H1 (cell line): ENCODE measurements at regions not wholly inside any gene's neighbourhood (a gene's known extent, or its start where the extent isn't known, plus 50 kb on each side); places are given as distances from the start of the nearest gene placed in this dataset.

Source experiments
- CTCF ChIA-PET: fragments of 300-600 bp; sonication (Branson Sonifier 250); formaldehyde crosslinking; loops from one replicate; lab custom pipeline; 2021; ENCODE audit not compliant: partially characterized antibody; lab: Charles Lee
- POLR2A ChIA-PET: fragments of 300-600 bp; sonication (Branson Sonifier 250); formaldehyde crosslinking; loops from one replicate; lab custom pipeline; 2021; ENCODE audit warnings: inconsistent platforms; ENCODE audit not compliant: partially characterized antibody; lab: Charles Lee
- DNase-seq, 2 experiments: peaks; one replicate each; pipeline versions ENCODE4 v3.0.0 to v3.0.0-alpha.2; 2010 to 2022; ENCODE audit warnings: low spot score in 2 of 2, low read depth in 1 of 2, mixed read lengths in 1 of 2
- FAIRE-seq: peaks from 2 replicates; lab custom pipeline; 2011; peaks lifted over from hg19 to GRCh38; lab: Jason Lieb, UNC
- H2AFZ ChIP-seq: 2 replicates; pipeline ENCODE4 v1.8.1; 2012; ENCODE audit warnings: low read length, inconsistent platforms
- H2AK5ac ChIP-seq: 2 replicates; pipeline ENCODE4 v1.6.1; 2013; ENCODE audit warnings: low read depth, low read length
- H2BK120ac ChIP-seq: replicated peaks from 2 replicates; pipeline ENCODE3; 2013; ENCODE audit warnings: low read depth, low read length, inconsistent platforms
- H2BK12ac ChIP-seq: 2 replicates; pipeline ENCODE4 v1.6.1; 2013; ENCODE audit warnings: low read depth, low read length
- H2BK15ac ChIP-seq: 2 replicates; pipeline ENCODE4 v1.6.1; 2013; ENCODE audit warnings: low read length
- H2BK20ac ChIP-seq: 2 replicates; pipeline ENCODE4 v1.6.1; 2013; ENCODE audit warnings: low read length
- H2BK5ac ChIP-seq: 2 replicates; pipeline ENCODE4 v1.6.1; 2013; ENCODE audit warnings: low read depth, low read length
- H3K14ac ChIP-seq: 2 replicates; pipeline ENCODE4 v1.6.1; 2013; ENCODE audit warnings: inconsistent platforms; ENCODE audit not compliant: insufficient read length
- H3K18ac ChIP-seq: 2 replicates; pipeline ENCODE4 v1.6.1; 2013; ENCODE audit warnings: low read length; ENCODE audit errors: extremely low read depth
- H3K23ac ChIP-seq: 2 replicates; pipeline ENCODE4 v1.6.1; 2013; ENCODE audit warnings: inconsistent platforms; ENCODE audit not compliant: insufficient read length
- H3K23me2 ChIP-seq: 2 replicates; pipeline ENCODE4 v1.6.1; 2013; ENCODE audit warnings: low read depth, low read length
- H3K27ac ChIP-seq: 2 replicates; pipeline ENCODE4 v1.6.1; 2011; ENCODE audit warnings: low read depth, low read length, inconsistent platforms
- H3K27me3 ChIP-seq, 4 experiments: replicated peaks in 1 of 4; 1 replicate in 1 of 4; 2 replicates in 3 of 4; pipeline versions ENCODE4 v1.6.1 to v1.8.1; 2011 to 2013; ENCODE audit warnings: low read length in 3 of 4, mild to moderate bottlenecking in 3 of 4, inconsistent platforms in 2 of 4, mixed read lengths in 2 of 4, moderate library complexity in 1 of 4; ENCODE audit not compliant: control insufficient read depth in 3 of 4, insufficient read depth in 3 of 4; ENCODE audit errors: extremely low read depth in 1 of 4
- H3K36me3 ChIP-seq, 4 experiments: 2 replicates each; pipeline versions ENCODE4 v1.6.1 to v1.8.1; 2011 to 2013; ENCODE audit warnings: mild to moderate bottlenecking in 4 of 4, low read length in 3 of 4, moderate library complexity in 2 of 4, control low read depth in 1 of 4, inconsistent platforms in 1 of 4; ENCODE audit not compliant: insufficient read depth in 4 of 4, control insufficient read depth in 2 of 4
- H3K4ac ChIP-seq: replicated peaks from 2 replicates; pipeline ENCODE3; 2013; ENCODE audit warnings: low read length, low read depth, mixed read lengths, inconsistent platforms; ENCODE audit not compliant: insufficient read length
- H3K4me1 ChIP-seq, 4 experiments: replicated peaks in 1 of 4; 1 replicate in 1 of 4; 2 replicates in 3 of 4; pipeline versions ENCODE4 v1.6.1 to v1.8.1; 2011 to 2013; ENCODE audit warnings: low read length in 3 of 4, inconsistent platforms in 2 of 4, mixed read lengths in 1 of 4; ENCODE audit not compliant: insufficient read depth in 4 of 4, control insufficient read depth in 3 of 4
- H3K4me2 ChIP-seq, 2 experiments: 2 replicates each; pipeline versions ENCODE4 v1.6.1 to v1.8.1; 2011 to 2013; ENCODE audit warnings: low read depth in 2 of 2, low read length in 2 of 2, control low read depth in 1 of 2, inconsistent platforms in 1 of 2, mild to moderate bottlenecking in 1 of 2; ENCODE audit not compliant: insufficient read depth in 1 of 2
- H3K4me3 ChIP-seq, 4 experiments: fragments of 200-600, 300-600 bp in 1 of 4; sonication (generic), shearing (Covaris generic), sonication (Bioruptor Twin) in 1 of 4; 2 replicates each; pipeline versions ENCODE4 v1.5.1 to v1.8.1; 2011 to 2016; ENCODE audit warnings: low read length in 4 of 4, low read depth in 3 of 4, control low read depth in 2 of 4, inconsistent platforms in 2 of 4, mild to moderate bottlenecking in 2 of 4, mixed read lengths in 1 of 4, moderate library complexity in 1 of 4; ENCODE audit not compliant: insufficient read depth in 2 of 4; ENCODE audit errors: extremely low read depth in 1 of 4
- H3K56ac ChIP-seq: replicated peaks from 2 replicates; pipeline ENCODE3; 2013; ENCODE audit warnings: low read depth, mild to moderate bottlenecking, mixed read lengths, low read length, inconsistent platforms; ENCODE audit not compliant: insufficient read length
- H3K79me1 ChIP-seq: 2 replicates; pipeline ENCODE4 v1.6.1; 2013; ENCODE audit warnings: low read depth, low read length, control low read depth
- H3K79me2 ChIP-seq, 2 experiments: 2 replicates each; pipeline versions ENCODE4 v1.6.1 to v1.8.1; 2012 to 2013; ENCODE audit warnings: low read length in 2 of 2, mild to moderate bottlenecking in 2 of 2, inconsistent platforms in 1 of 2; ENCODE audit not compliant: insufficient read depth in 2 of 2, control insufficient read depth in 1 of 2
- H3K9ac ChIP-seq, 4 experiments: replicated peaks in 1 of 4; 1 replicate in 1 of 4; 2 replicates in 3 of 4; pipeline versions ENCODE4 v1.6.1 to v1.8.1; 2011 to 2013; ENCODE audit warnings: low read depth in 3 of 4, low read length in 3 of 4, control low read depth in 2 of 4, mild to moderate bottlenecking in 2 of 4, moderate library complexity in 2 of 4, inconsistent platforms in 1 of 4; ENCODE audit errors: extremely low read depth in 1 of 4
- H3K9me3 ChIP-seq, 2 experiments: 2 replicates each; pipeline versions ENCODE4 v1.6.1 to v1.8.1; 2012 to 2013; ENCODE audit warnings: mild to moderate bottlenecking in 2 of 2, moderate library complexity in 2 of 2, control low read depth in 1 of 2, inconsistent platforms in 1 of 2, low read depth in 1 of 2, low read length in 1 of 2, mixed read lengths in 1 of 2; ENCODE audit not compliant: insufficient read depth in 2 of 2
- H4K20me1 ChIP-seq, 2 experiments: replicated peaks in 1 of 2; 2 replicates each; pipeline versions ENCODE3 to v1.8.1; 2011 to 2013; ENCODE audit warnings: inconsistent platforms in 2 of 2, low read length in 2 of 2, mild to moderate bottlenecking in 1 of 2; ENCODE audit not compliant: insufficient read depth in 2 of 2, control insufficient read depth in 1 of 2
- H4K5ac ChIP-seq: 2 replicates; pipeline ENCODE4 v1.6.1; 2013; ENCODE audit warnings: low read length, low read depth, mixed read lengths, inconsistent platforms; ENCODE audit not compliant: insufficient read length
- H4K8ac ChIP-seq: 2 replicates; pipeline ENCODE4 v1.8.0; 2013; ENCODE audit warnings: mild to moderate bottlenecking, moderate library complexity, low read length, inconsistent platforms; ENCODE audit not compliant: insufficient read depth; ENCODE audit errors: extremely low read depth
- H4K91ac ChIP-seq: replicated peaks from 2 replicates; pipeline ENCODE3; 2013; ENCODE audit warnings: low read length, mixed read lengths, inconsistent platforms; ENCODE audit not compliant: insufficient read length
- CREB1 ChIP-seq: IDR thresholded peaks from 2 replicates; pipeline ENCODE4 v1.6.1; 2012; ENCODE audit warnings: inconsistent platforms
- CTCF ChIP-seq, 3 experiments: IDR thresholded peaks; 1 replicate in 2 of 3; 2 replicates in 1 of 3; pipeline versions ENCODE4 v1.5.1 to v1.6.1; 2011; ENCODE audit warnings: low read length in 3 of 3, mild to moderate bottlenecking in 3 of 3, inconsistent platforms in 2 of 3, low read depth in 1 of 3, moderate library complexity in 1 of 3; ENCODE audit not compliant: insufficient read depth in 1 of 3; ENCODE audit errors: control extremely low read depth in 1 of 3
- E2F6 ChIP-seq: IDR thresholded peaks from 2 replicates; pipeline ENCODE4 v1.6.1; 2012; ENCODE audit warnings: inconsistent platforms
- JUND ChIP-seq: IDR thresholded peaks from 2 replicates; pipeline ENCODE4 v1.6.1; 2011; ENCODE audit warnings: mild to moderate bottlenecking, improper control_type of control experiment, low read length
- POU5F1 ChIP-seq: IDR thresholded peaks from 2 replicates; pipeline ENCODE4 v1.6.1; 2011; ENCODE audit warnings: low read depth, mild to moderate bottlenecking, low read length, moderate library complexity
- RXRA ChIP-seq: IDR thresholded peaks from 2 replicates; pipeline ENCODE4 v1.6.1; 2011; ENCODE audit warnings: low read depth, mild to moderate bottlenecking, low read length, moderate library complexity; ENCODE audit not compliant: insufficient read depth
- SP4 ChIP-seq: IDR thresholded peaks from 2 replicates; pipeline ENCODE4 v1.6.1; 2012; ENCODE audit warnings: low read length, inconsistent platforms
- SUZ12 ChIP-seq: fragments of 200-600 bp; sonication (generic); IDR thresholded peaks from 2 replicates; pipeline ENCODE4 v1.6.1; 2012; ENCODE audit warnings: mild to moderate bottlenecking, inconsistent platforms, low read length, moderate library complexity, mixed read lengths
- TBP ChIP-seq: IDR thresholded peaks from 2 replicates; pipeline ENCODE4 v1.6.1; 2011; ENCODE audit warnings: low read depth, low read length, improper control_type of control experiment
- ZNF274 ChIP-seq: IDR thresholded peaks from 2 replicates; pipeline ENCODE4 v1.7.0; 2012; ENCODE audit warnings: low read length, borderline replicate concordance; ENCODE audit errors: extremely low read depth
- WGBS, 2 experiments: shearing (Covaris generic) in 1 of 2; methylation state at CpG; one replicate each; pipeline versions ENCODE4 v1.1.6 to v1.1.7; 2013 to 2015; ENCODE audit warnings: low lambda C conversion rate in 2 of 2, mixed read lengths in 2 of 2, inconsistent platforms in 1 of 2, low coverage in 1 of 2, missing lambda C conversion rate in 1 of 2; ENCODE audit not compliant: insufficient replicate concordance in 2 of 2, insufficient coverage in 1 of 2, insufficient read length in 1 of 2; ENCODE audit errors: extremely low coverage in 1 of 2, missing lambda C conversion rate in 1 of 2; 5-methylcytosine and 5-hydroxymethylcytosine counted together

DNA sequence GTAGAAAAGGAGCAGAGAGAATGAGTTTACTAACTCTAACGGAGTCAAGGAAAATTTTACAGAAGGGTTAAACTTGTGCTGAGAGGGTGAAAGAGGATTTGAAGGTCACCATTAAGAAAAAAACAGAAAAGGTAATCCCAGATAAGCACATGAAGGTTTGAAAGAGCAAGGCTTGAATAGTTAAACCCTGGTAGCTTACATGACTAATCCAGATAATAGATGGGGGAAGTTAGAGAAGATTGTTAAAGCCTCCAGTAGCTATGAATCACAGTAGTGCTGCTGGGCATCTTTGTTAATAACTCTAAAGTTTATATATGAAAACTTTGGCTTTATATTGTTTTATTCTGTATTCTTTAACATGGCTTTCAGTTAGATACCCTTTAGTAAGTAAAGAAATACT, 354.5 kb upstream of the FTMT start:
- Histone ChIP-seq H2AFZ (no peak overlapping the region), H3K23me2 (no peaks in the 10 kb centered on the region), H3K9me3 (no peaks in the 10 kb centered on the region), H3K27me3 (no peaks in the 10 kb centered on the region), H3K4me1 (peaks cover 0 to 2% (median 0%) of the 10 kb centered on the region in 4 experiments; a peak in 2 of 7 replicates), H3K14ac (no peak overlapping the region), H2BK12ac (no peak overlapping the region), H3K79me2 (no peaks in the 10 kb centered on the region), H3K4me2 (no peak overlapping the region), H2BK20ac (no peak overlapping the region), H2BK120ac (no peak overlapping the region), H3K18ac (no peak overlapping the region), H2BK5ac (no peak overlapping the region), H3K36me3 (no peaks in the 10 kb centered on the region), H3K56ac (no peak overlapping the region), H3K9ac (no peak overlapping the region), H4K5ac (no peak overlapping the region), H3K79me1 (no peaks in the 10 kb centered on the region), H3K4me3 (no peak overlapping the region), H2BK15ac (no peak overlapping the region), H2AK5ac (no peak overlapping the region), H4K8ac (no peak overlapping the region), H3K27ac (no peak overlapping the region), H4K91ac (no peak overlapping the region), H4K20me1 (no peaks in the 10 kb centered on the region), H3K4ac (no peak overlapping the region), H3K23ac (no peak overlapping the region)
- WGBS, 2 experiments = 90% methylated on average over 1 of the region's 1 CpG; no CpG with 5 or more reads in 1 of the 2 experiments
- POLR2A ChIA-PET = no interaction called here
- FAIRE-seq (no peak), DNase-seq (no peak)
- CTCF ChIA-PET = no interaction called here
- TF ChIP-seq CTCF (IDR thresholded peaks at IDR 0.05; ENCODE audit: control extremely low read depth in 1 of 3, insufficient read depth in 1 of 3, low read depth in 1 of 3, low read length in 3 of 3) (no peak), POU5F1 (no peak), SUZ12 (no peak), TBP (no peak), CREB1 (no peak), E2F6 (no peak), ZNF274 (no peak), RXRA (no peak), SP4 (no peak), JUND (no peak)
